ENCODE measurements at regions not wholly inside any gene's neighbourhood (a gene's known extent, or its start where the extent isn't known, plus 50 kb on each side); places are given as distances from the start of the nearest gene placed in this dataset.

DNA sequence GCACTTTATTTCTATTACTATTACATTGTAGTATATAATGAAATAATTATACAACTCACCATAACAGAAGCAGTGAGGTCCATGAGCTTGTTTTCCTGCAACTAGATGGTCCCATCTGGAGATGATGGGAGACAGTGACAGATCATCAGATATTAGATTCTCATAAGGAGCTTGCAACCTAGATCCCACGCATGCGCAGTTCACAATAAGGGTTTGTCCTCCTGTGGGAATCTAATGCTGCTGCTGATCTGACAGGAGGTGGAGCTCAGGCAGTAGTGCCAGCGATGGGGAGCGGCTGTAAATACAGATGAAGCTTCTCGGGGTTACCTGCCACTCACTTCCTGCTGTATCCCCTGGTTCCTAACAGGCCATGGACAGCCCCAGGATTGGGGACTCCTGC is 139.5 kb upstream of the TCF21 start:
- no peak overlapping the region for H3K27ac ChIP-seq
- TF ChIP-seq, protein P1, sequence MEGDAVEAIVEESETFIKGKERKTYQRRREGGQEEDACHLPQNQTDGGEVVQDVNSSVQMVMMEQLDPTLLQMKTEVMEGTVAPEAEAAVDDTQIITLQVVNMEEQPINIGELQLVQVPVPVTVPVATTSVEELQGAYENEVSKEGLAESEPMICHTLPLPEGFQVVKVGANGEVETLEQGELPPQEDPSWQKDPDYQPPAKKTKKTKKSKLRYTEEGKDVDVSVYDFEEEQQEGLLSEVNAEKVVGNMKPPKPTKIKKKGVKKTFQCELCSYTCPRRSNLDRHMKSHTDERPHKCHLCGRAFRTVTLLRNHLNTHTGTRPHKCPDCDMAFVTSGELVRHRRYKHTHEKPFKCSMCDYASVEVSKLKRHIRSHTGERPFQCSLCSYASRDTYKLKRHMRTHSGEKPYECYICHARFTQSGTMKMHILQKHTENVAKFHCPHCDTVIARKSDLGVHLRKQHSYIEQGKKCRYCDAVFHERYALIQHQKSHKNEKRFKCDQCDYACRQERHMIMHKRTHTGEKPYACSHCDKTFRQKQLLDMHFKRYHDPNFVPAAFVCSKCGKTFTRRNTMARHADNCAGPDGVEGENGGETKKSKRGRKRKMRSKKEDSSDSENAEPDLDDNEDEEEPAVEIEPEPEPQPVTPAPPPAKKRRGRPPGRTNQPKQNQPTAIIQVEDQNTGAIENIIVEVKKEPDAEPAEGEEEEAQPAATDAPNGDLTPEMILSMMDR (IDR thresholded peaks at IDR 0.05) = no peak
- no peak overlapping the region for H3K4me3 ChIP-seq
- H3K4me1 ChIP-seq = peaks cover 0 to 4% of the 10 kb centered on the region in 2 donors
- intact Hi-C loops (cut with DNase I) = no loop called here
- no peaks in the 10 kb centered on the region for H3K27me3 ChIP-seq
- DNase-seq (ENCODE audit: low spot score in 2 of 2) = no peak
- no peaks in the 10 kb centered on the region for H3K9me3 ChIP-seq
- no peaks in the 10 kb centered on the region for H3K36me3 ChIP-seq

DNA sequence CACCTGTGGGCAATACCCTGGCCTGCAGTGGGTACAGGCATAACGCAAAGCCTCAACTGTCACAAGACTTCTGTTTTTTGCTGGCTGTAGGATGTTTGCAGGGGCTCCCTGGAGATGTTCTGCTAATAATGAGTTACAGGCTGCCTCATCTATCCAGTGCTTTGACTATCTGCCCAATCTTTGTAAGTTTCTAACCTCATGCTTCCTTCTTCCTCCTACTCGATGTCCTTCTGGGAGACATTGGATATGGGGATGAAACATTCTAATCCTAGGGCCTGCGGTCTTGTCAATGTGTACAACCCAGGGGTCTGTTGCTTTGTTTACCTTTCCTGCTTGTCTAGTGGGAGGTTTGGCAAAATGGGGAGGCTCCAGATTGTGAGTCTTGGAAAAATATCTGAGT is 136.8 kb upstream of the TCF21 start:
- Histone ChIP-seq H3K27ac (no peak overlapping the region), H3K4me3 (no peak overlapping the region), H3K36me3 (no peaks in the 10 kb centered on the region), H3K9me3 (no peaks in the 10 kb centered on the region), H3K27me3 (no peaks in the 10 kb centered on the region), H3K4me1 (peaks cover 0 to 7% of the 10 kb centered on the region in 2 donors)
- TF ChIP-seq, protein P1 (IDR thresholded peaks at IDR 0.05) = no peak
- no peak for DNase-seq (ENCODE audit: low spot score in 2 of 2)
- intact Hi-C loops (cut with DNase I) = loop anchor here (5.0 kb wide), 1 partner anchor 45 kb away; no protein-coding TSS in a partner anchor

DNA sequence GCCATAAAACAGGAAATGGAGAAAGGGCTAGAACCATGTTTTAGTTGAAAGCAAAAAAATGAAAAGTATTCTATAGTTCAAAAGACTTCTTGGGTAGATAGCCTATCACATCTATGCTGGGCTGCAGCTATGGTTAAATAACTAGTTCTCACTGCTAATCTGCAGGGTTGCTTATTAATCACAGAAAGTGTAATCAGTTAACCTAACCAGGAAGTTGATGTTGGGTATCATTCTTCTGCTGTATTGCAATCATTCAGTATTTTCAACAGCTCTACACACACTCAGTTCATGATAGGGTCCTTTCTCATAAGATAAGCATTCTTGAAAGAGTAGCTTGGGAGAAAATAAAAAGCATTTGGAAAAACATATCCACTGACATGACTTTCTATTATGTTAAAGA is 135.2 kb upstream of the TCF21 start:
- no peak for DNase-seq (ENCODE audit: low spot score in 2 of 2)
- TF ChIP-seq, protein P1 (IDR thresholded peaks at IDR 0.05) = no peak
- Histone ChIP-seq H3K4me1 (peaks cover 6 to 19% of the 10 kb centered on the region in 2 donors), H3K27ac (no peak overlapping the region), H3K36me3 (no peaks in the 10 kb centered on the region), H3K9me3 (no peaks in the 10 kb centered on the region), H3K27me3 (no peaks in the 10 kb centered on the region), H3K4me3 (no peak overlapping the region)
- intact Hi-C loops (cut with DNase I) = loop anchor here (5.0 kb wide), 1 partner anchor 46 kb away; no protein-coding TSS in a partner anchor

DNA sequence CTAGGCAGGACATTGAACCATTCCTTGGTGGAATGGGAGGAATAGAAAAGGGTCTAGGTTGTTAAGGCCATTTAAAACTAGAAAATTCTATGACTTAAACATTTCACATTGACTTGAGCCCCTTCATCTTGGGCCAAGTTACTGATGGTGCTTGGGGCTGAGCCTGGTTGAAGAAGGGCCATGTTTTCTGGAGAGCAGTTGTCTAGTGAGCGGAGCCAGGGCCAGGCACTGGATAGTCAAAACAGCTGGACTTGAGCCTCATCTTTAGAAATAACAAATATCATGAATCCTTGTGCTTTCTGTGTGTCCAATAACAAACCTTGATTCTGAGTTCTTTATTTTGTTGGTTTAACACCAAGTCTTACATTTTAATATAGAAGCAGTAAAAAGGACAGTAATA is 134.6 kb upstream of the TCF21 start:
- TF ChIP-seq, protein P1 (IDR thresholded peaks at IDR 0.05) = no peak
- Histone ChIP-seq H3K27me3 (no peaks in the 10 kb centered on the region), H3K9me3 (no peaks in the 10 kb centered on the region), H3K36me3 (no peaks in the 10 kb centered on the region), H3K4me1 (peaks cover 10 to 24% of the 10 kb centered on the region in 2 donors), H3K4me3 (no peak overlapping the region), H3K27ac (no peak overlapping the region)
- intact Hi-C loops (cut with DNase I) = loop anchor here (5.0 kb wide), 1 partner anchor 47 kb away; no protein-coding TSS in a partner anchor
- no peak for DNase-seq (ENCODE audit: low spot score in 2 of 2)

DNA sequence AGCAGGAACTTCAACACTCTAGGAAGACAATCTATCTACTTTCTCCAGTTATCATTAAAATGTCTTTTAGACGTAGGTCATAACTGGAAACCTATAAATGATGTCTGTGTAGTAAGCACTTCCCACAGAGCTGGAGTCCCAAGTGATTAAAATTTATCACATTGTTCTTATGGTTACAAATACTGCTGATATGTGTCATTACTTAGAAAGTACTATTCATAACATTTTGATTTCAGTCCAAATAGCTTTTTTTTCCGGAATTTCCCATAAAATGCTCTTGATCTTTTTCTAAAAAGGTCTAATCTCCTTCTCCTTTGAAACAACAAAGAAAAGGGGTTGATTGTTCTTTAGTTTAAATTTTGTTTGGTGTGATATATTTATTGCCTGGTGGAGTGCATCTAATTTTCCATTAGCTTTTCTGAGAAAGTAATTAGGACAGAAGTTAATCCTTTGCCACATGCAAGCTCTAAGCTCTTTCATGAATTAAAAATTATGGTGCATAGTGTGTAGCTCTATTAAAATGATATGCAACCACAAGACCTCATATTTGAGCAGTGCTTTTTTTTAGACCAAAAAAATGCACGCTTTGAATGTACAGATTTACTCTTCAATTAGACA is 132.7 kb upstream of the TCF21 start:
- H3K27ac ChIP-seq = peak overlapping the region; percentile 30 to 34
- DNase-seq (ENCODE audit: low spot score in 2 of 2) = no peak
- H3K36me3 ChIP-seq = no peaks in the 10 kb centered on the region
- peaks cover 14 to 34% of the 10 kb centered on the region in 2 donors for H3K4me1 ChIP-seq
- intact Hi-C loops (cut with DNase I) = no loop called here
- H3K27me3 ChIP-seq = no peaks in the 10 kb centered on the region
- H3K9me3 ChIP-seq = no peaks in the 10 kb centered on the region
- TF ChIP-seq, protein P1 (IDR thresholded peaks at IDR 0.05) = no peak
- H3K4me3 ChIP-seq = no peak overlapping the region

Data from ascending aorta (tissue), 2 donors.